ENCODE measurements at regions not wholly inside any gene's neighbourhood (a gene's known extent, or its start where the extent isn't known, plus 50 kb on each side); places are given as distances from the start of the nearest gene placed in this dataset.

GRCh38 chr4:78722320-78722719, 53.8 kb upstream of the BMP2K start:
- TF ChIP-seq CTCF (IDR thresholded peaks at IDR 0.05 in 4 of 5, conservative IDR thresholded peaks at IDR 0.05 in 1 of 5) = no peak
- TF ChIP-seq POLR2A (IDR thresholded peaks at IDR 0.05) = no peak
